ENCODE measurements at regions not wholly inside any gene's neighbourhood (a gene's known extent, or its start where the extent isn't known, plus 50 kb on each side); places are given as distances from the start of the nearest gene placed in this dataset.

GRCh38 chr6:82614518-82614917, 250.9 kb downstream of the TPBG start:
- TF ChIP-seq CTCF (IDR thresholded peaks at IDR 0.05) (no peak), POLR2A (IDR thresholded peaks at IDR 0.05) (no peak)
